Esophagus muscularis mucosa (tissue), 4 donors: ENCODE measurements at regions not wholly inside any gene's neighbourhood (a gene's known extent, or its start where the extent isn't known, plus 50 kb on each side); places are given as distances from the start of the nearest gene placed in this dataset.

Source experiments
- CTCF ChIP-seq, 3 experiments: fragments of 200-600 bp in 2 of 3; fragments of 450-650 bp in 1 of 3; sonication (generic) in 2 of 3; IDR thresholded peaks; one replicate each; pipeline ENCODE4 v1.5.1; 2017 to 2019; ENCODE audit warnings: antibody characterized with exemption in 3 of 3, mild to moderate bottlenecking in 2 of 3, moderate library complexity in 1 of 3
- EP300 ChIP-seq: sonication (generic); formaldehyde crosslinking; IDR thresholded peaks from one replicate; pipeline ENCODE4 v1.6.1; 2017; ENCODE audit warnings: antibody characterized with exemption
- POLR2A ChIP-seq: fragments of 450-650 bp; IDR thresholded peaks from one replicate; pipeline ENCODE4 v1.6.1; 2017; ENCODE audit warnings: antibody characterized with exemption, moderate library complexity, mild to moderate bottlenecking, low read depth

GRCh38 chr13:99796175-99796819 is 175.3 kb downstream of the ZIC5 start:
- TF ChIP-seq CTCF (IDR thresholded peaks at IDR 0.05) = no peak
- TF ChIP-seq EP300 = no peak
- no peak for TF ChIP-seq POLR2A
